ENCODE measurements at regions not wholly inside any gene's neighbourhood (a gene's known extent, or its start where the extent isn't known, plus 50 kb on each side); places are given as distances from the start of the nearest gene placed in this dataset.

GRCh38 chr3:38968403-38968802 is 83.3 kb downstream of the SCN11A start:
- TF ChIP-seq CTCF (conservative IDR thresholded peaks at IDR 0.05; ENCODE audit: low read length), result no peak
- TF ChIP-seq EZH2phosphoT487 (IDR thresholded peaks at IDR 0.05; ENCODE audit: borderline replicate concordance), result no peak

Data from Loucy (cell line).